ENCODE measurements at regions not wholly inside any gene's neighbourhood (a gene's known extent, or its start where the extent isn't known, plus 50 kb on each side); places are given as distances from the start of the nearest gene placed in this dataset.
"Not testable (repeated sequence)": the region's sequence is repeated elsewhere in the genome, so short reads cannot be mapped to it uniquely, and the experiment has no call there.

DNA sequence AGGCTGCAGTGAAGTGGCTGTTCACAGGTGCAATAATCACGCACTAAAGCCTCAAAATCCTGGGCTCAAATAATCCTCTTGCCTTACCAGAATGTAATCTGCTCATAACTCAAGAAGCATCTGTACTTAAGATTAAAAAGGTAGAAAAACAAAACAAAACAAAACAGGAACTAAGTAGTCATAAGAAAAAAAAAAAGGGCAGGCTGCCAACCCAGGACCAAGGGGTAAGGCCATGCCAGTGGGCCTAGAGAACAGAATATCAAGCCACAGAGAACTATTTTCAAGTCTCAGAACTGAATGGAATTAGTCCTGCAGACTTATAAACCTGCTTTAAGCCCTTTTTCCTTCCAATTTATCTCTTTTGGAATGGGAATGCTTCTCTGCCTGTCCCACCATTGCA is 64.8 kb upstream of the TBC1D3K start:
- intact Hi-C loops (cut with DNase I) = no loop called here
- no peaks in the 10 kb centered on the region for H3K9me3 ChIP-seq (ENCODE audit: control insufficient read depth, low read length)
- no peak overlapping the region for H3K4me3 ChIP-seq (ENCODE audit: low read length)
- DNase-seq = no peak
- H3K4me1 ChIP-seq (ENCODE audit: control insufficient read depth, insufficient read depth, low read length) = no peaks in the 10 kb centered on the region
- ATAC-seq = no peak
- no peak overlapping the region for H3K27ac ChIP-seq (ENCODE audit: low read length)
- WGBS = 93% methylated on average over 1 of the region's 1 CpG
- no peaks in the 10 kb centered on the region for H3K27me3 ChIP-seq (ENCODE audit: control insufficient read depth, insufficient read depth)

DNA sequence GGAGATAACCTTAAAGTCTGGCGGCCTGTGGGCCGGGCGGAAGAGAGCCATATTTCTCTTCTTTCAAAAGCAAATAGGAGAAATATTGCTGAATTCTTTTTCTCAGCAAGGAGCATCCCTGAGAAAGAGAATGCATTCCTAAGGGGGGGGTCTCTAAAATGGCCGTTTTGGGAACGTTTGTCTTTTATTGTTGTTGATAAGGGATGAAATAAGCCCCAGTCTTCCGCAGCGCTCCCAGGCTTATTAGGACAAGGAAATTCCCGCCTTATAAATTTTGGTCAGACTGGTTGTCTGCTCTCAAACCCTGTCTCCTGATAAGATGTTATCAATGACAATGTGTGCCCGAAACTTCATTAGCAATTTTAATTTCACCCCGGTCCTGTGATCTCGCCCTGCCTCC is 65.8 kb upstream of the TBC1D3K start:
- intact Hi-C loops (cut with DNase I); ATAC-seq; H3K27me3 ChIP-seq (ENCODE audit: control insufficient read depth, insufficient read depth); H3K4me3 ChIP-seq (ENCODE audit: low read length); H3K4me1 ChIP-seq (ENCODE audit: control insufficient read depth, insufficient read depth, low read length); H3K27ac ChIP-seq (ENCODE audit: low read length); DNase-seq; H3K9me3 ChIP-seq (ENCODE audit: control insufficient read depth, low read length): not testable (repeated sequence)
- WGBS = 90% methylated on average over 11 of the region's 11 CpGs

DNA sequence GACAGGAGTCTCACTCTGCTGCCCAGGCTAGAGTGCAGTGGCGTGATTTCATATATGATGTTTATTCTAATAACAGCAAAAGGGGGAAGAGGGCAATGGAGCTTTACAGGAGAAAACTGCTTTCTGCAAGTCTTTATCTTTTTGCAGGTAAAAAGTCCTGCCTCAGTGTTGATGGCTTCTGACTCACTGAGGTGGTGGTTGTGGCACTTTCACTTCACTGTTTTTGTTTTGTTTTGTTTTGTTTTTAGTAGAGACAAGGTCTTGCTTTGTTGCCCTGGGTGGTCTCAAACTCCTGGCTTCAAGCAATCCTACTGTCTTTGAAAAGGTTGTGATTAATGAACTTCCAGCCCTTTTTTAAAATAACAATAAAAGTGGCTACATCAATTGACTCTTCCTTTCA is 68.0 kb upstream of the TBC1D3K start:
- intact Hi-C loops (cut with DNase I) = no loop called here
- Histone ChIP-seq H3K27me3 (ENCODE audit: control insufficient read depth, insufficient read depth) (no peaks in the 10 kb centered on the region), H3K4me3 (ENCODE audit: low read length) (no peak overlapping the region), H3K4me1 (ENCODE audit: control insufficient read depth, insufficient read depth, low read length) (no peaks in the 10 kb centered on the region), H3K9me3 (ENCODE audit: control insufficient read depth, low read length) (no peaks in the 10 kb centered on the region), H3K27ac (ENCODE audit: low read length) (no peak overlapping the region)
- no peak for ATAC-seq
- no peak for DNase-seq
- WGBS = 95% methylated on average over 1 of the region's 1 CpG

DNA sequence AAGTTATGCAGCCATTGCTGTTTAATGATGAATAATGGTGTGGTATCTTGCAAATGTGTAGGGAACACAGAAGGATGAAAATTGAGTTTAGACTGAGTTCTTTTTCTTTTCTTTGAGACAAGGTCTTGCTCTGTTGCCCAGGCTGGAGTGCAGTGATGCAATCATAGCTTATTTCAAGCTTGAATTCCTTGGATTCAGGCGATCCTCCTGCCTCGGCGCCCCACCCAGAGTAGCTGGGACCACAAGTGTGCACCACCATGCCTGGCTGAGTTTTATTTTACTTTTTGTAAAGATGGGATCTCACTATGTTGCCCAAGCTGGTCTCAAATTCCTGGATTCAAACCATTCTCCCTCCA is 74.6 kb upstream of the TBC1D3K start:
- no peak for DNase-seq
- WGBS = 89% methylated on average over 3 of the region's 3 CpGs
- Histone ChIP-seq H3K27me3 (ENCODE audit: control insufficient read depth, insufficient read depth) (no peaks in the 10 kb centered on the region), H3K4me1 (ENCODE audit: control insufficient read depth, insufficient read depth, low read length) (no peaks in the 10 kb centered on the region), H3K9me3 (ENCODE audit: control insufficient read depth, low read length) (no peaks in the 10 kb centered on the region), H3K4me3 (ENCODE audit: low read length) (no peak overlapping the region), H3K27ac (ENCODE audit: low read length) (no peak overlapping the region)
- no peak for ATAC-seq
- intact Hi-C loops (cut with DNase I) = no loop called here

DNA sequence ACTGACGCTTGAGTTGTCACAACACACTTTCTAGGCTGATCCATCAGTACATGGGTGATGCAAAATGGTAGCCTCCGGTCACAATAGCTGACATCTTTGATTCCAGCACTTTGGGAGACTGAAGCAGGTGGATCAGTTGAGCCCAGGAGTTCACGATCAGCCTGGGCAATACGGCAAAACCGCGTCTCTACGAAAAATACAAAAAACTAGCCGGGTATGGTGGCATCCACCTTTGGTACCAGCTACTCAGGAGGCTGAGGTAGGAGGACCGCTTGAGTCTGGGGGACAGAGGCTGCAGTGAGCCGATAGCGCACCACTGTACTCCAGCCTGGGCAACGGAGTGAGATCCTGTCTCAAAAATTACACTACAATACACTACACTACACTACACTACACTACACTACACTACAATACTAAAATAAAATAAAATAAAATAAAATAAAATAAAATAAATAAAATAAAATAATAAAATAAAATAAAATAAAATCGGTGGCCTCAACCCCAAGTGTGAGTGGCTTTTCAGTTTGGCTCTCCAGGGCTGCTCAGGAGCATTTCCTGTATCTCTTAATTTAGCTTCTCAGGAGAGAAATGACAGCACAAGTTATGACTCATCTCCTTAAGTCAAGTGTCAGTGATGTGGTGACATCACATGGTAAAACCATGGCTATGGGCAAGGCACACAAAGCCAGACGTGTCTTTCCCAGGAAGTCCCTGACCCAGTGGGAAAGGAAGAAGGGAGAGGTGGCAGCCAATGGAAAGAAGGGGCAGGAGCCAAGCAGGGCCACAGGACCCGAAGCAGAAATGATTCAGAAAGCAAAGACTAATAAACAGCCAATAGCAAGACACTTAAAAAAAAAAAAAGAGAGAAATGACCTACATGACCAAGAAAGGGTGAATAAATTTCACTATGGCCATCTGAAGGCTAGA is 75.3 kb upstream of the TBC1D3K start:
- ATAC-seq (peak in 1 of 2 donors; percentile 49), DNase-seq (no peak)
- 85% methylated on average over 15 of the region's 15 CpGs for WGBS
- H3K4me1 ChIP-seq (ENCODE audit: control insufficient read depth, insufficient read depth, low read length) = no peaks in the 10 kb centered on the region
- no peaks in the 10 kb centered on the region for H3K27me3 ChIP-seq (ENCODE audit: control insufficient read depth, insufficient read depth)
- intact Hi-C loops (cut with DNase I) = no loop called here
- H3K4me3 ChIP-seq (ENCODE audit: low read length) = no peak overlapping the region
- no peaks in the 10 kb centered on the region for H3K9me3 ChIP-seq (ENCODE audit: control insufficient read depth, low read length)
- H3K27ac ChIP-seq (ENCODE audit: low read length) = no peak overlapping the region

DNA sequence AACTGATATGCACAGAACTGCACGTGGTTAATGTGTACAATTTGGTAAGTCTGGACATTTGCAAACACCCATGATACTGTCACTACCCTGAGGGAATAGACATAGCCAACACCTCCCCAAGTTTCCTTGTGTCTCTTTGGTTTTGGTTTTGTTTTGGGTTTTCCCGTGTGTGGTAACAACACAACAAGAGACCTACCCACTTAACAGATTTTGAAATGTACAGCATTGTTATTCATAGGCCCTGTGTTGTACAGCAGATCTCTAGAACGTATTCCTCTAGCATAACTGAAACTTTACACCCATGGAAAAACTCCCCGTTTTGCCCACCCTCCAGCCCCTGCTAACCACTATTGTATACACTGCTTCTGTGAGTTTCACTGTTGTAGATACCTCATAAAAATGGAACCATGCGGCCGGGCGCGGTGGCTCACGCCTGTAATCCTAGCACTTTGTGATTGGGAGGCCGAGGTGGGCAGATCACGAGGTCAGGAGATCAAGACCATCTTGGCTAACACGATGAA is 76.3 kb upstream of the TBC1D3K start:
- H3K9me3 ChIP-seq (ENCODE audit: control insufficient read depth, low read length) = no peaks in the 10 kb centered on the region
- WGBS = 91% methylated on average over 12 of the region's 12 CpGs
- ATAC-seq (no peak), DNase-seq (no peak)
- no peaks in the 10 kb centered on the region for H3K4me1 ChIP-seq (ENCODE audit: control insufficient read depth, insufficient read depth, low read length)
- intact Hi-C loops (cut with DNase I) = no loop called here
- no peaks in the 10 kb centered on the region for H3K27me3 ChIP-seq (ENCODE audit: control insufficient read depth, insufficient read depth)
- no peak overlapping the region for H3K4me3 ChIP-seq (ENCODE audit: low read length)
- no peak overlapping the region for H3K27ac ChIP-seq (ENCODE audit: low read length)

DNA sequence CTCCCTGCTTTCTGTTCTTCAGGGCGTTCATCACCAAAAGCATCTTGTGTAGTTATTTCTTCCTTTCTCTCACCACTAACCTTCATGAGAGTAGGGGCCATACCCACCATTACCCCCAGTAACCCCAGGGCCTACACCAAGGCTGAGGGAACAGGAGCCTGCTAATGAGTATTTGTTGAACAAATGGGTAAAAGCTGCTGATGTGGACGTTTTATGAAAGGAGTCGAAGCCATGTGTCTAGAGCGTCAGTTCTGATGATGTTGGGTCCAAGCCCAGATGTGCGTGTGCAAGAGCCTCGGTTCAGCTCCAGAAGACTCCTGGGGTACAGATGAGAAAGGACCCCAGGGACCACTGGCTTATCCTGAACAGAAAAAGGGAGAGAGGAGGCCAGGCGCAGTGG is 77.1 kb upstream of the TBC1D3K start:
- intact Hi-C loops (cut with DNase I) = no loop called here
- Histone ChIP-seq H3K27me3 (ENCODE audit: control insufficient read depth, insufficient read depth) (no peaks in the 10 kb centered on the region), H3K9me3 (ENCODE audit: control insufficient read depth, low read length) (no peaks in the 10 kb centered on the region), H3K27ac (ENCODE audit: low read length) (no peak overlapping the region), H3K4me1 (ENCODE audit: control insufficient read depth, insufficient read depth, low read length) (no peaks in the 10 kb centered on the region), H3K4me3 (ENCODE audit: low read length) (no peak overlapping the region)
- DNase-seq (no peak), ATAC-seq (no peak)
- WGBS = 83% methylated on average over 7 of the region's 7 CpGs

DNA sequence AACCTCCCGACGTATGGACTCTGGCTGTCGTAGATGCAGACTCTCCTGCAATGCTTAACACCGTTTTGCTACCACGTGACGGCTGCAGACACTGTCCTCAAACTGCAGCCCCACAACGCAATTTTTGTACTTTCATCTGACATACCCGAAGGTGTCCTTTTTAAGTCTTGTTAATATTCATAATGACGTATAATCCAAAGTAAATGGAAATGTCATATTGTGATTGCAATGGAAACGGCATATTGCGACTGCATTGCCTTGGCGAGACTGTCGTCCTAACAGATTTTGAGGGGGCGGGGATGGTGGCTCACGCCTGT is 79.3 kb upstream of the TBC1D3K start:
- Histone ChIP-seq H3K4me3 (ENCODE audit: low read length) (no peak overlapping the region), H3K9me3 (ENCODE audit: control insufficient read depth, low read length) (no peaks in the 10 kb centered on the region), H3K27me3 (ENCODE audit: control insufficient read depth, insufficient read depth) (no peaks in the 10 kb centered on the region), H3K27ac (ENCODE audit: low read length) (no peak overlapping the region), H3K4me1 (ENCODE audit: control insufficient read depth, insufficient read depth, low read length) (no peaks in the 10 kb centered on the region)
- ATAC-seq (no peak), DNase-seq (no peak)
- WGBS = 45% methylated on average over 15 of the region's 15 CpGs
- intact Hi-C loops (cut with DNase I) = no loop called here

DNA sequence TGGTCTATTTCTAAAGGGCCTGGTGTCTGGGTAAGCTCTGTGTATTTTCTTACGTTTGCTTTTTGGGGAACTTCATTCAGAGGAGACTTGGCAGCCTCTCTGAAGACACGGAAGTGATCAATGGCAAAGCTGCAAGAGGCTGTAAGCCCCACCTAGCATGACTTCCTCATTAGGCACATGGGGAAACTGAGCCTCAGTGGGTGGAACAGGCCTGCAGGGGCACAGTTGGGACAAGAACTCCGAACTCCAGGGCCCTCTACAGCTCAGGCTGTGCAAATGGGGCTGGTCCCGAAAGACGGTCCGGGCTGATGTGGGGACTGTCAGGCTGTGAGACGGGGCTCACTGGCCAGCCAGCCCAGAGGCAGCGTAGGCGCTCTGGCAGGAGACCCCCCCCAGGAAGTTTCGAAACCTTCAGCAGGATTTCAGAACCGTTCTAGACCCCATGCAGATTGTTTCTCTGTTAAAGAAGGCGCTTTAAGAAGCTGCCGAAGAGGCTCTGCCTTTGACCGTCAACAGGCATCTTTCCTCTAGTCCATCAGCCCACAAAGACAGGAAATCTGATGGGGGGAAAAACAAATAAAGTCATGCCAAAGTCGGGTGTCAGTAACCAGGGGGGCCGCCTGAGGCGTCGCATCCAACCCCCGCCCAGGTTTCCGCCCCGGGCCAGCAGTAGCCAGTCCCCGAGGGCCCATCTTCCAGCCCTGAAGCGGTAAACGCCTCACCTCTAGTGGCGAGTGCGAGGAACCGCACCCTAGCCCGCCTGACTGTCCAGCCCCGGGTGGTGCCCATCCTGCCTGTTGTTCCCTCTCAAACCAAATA is 79.8 kb upstream of the TBC1D3K start:
- WGBS = 15% methylated on average over 29 of the region's 29 CpGs
- H3K27me3 ChIP-seq (ENCODE audit: control insufficient read depth, insufficient read depth) = no peaks in the 10 kb centered on the region
- no peak overlapping the region for H3K4me3 ChIP-seq (ENCODE audit: low read length)
- DNase-seq = peak; percentile 52 to 84 (median 79)
- no peaks in the 10 kb centered on the region for H3K4me1 ChIP-seq (ENCODE audit: control insufficient read depth, insufficient read depth, low read length)
- ATAC-seq = peak; percentile 77 to 92
- intact Hi-C loops (cut with DNase I) = no loop called here
- no peak overlapping the region for H3K27ac ChIP-seq (ENCODE audit: low read length)
- H3K9me3 ChIP-seq (ENCODE audit: control insufficient read depth, low read length) = no peaks in the 10 kb centered on the region

DNA sequence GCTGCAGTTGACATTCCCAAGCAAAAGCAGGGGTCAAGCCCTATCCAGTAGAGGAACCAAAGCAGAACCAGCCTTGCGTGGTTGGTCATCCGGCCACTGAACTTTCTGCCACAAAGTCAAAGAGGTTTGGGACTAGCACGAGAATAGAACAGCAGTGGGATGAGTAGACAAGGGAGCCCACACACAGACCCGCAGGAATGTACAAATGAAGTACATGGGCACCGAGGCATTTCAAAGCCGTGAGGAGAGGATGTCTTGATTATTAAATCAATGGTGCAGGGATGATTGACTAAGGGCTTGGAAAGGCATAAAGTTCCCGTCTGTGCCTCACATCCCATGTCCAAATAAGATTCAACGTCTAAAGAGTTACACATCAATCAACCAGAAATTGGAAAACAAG is 81.8 kb upstream of the TBC1D3K start:
- Histone ChIP-seq H3K9me3 (ENCODE audit: control insufficient read depth, low read length) (no peaks in the 10 kb centered on the region), H3K4me1 (ENCODE audit: control insufficient read depth, insufficient read depth, low read length) (no peaks in the 10 kb centered on the region), H3K27me3 (ENCODE audit: control insufficient read depth, insufficient read depth) (no peaks in the 10 kb centered on the region), H3K27ac (ENCODE audit: low read length) (no peak overlapping the region), H3K4me3 (ENCODE audit: low read length) (no peak overlapping the region)
- intact Hi-C loops (cut with DNase I) = no loop called here
- WGBS = 94% methylated on average over 8 of the region's 8 CpGs
- ATAC-seq (no peak), DNase-seq (no peak)

DNA sequence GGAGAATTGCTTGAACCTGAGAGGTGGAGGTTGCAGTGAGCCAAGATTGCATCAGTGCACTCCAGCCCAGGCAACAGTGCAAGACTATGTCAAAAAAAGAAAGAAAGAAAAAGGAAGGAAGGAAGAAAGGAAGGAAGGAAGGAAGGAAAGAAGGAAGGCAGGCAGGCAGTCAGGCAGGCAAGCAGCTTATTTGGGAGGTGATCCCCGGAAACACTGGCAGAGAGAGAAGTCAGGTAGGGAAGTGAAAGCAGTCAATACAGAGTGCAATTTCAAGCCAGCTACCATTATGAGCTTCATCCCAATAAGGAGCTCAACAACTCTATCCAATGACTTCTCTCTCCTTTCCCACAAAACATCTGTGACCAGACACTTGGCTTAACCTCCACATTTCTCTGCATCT is 83.0 kb upstream of the TBC1D3K start:
- no peaks in the 10 kb centered on the region for H3K9me3 ChIP-seq (ENCODE audit: control insufficient read depth, low read length)
- DNase-seq (no peak), ATAC-seq (no peak)
- no peak overlapping the region for H3K27ac ChIP-seq (ENCODE audit: low read length)
- no peaks in the 10 kb centered on the region for H3K4me1 ChIP-seq (ENCODE audit: control insufficient read depth, insufficient read depth, low read length)
- WGBS = 57% methylated on average over 1 of the region's 1 CpG
- H3K27me3 ChIP-seq (ENCODE audit: control insufficient read depth, insufficient read depth) = no peaks in the 10 kb centered on the region
- intact Hi-C loops (cut with DNase I) = no loop called here
- no peak overlapping the region for H3K4me3 ChIP-seq (ENCODE audit: low read length)

Data from right cardiac atrium (tissue), 5 donors.